NCI-H524 (cell line): ENCODE measurements at regions not wholly inside any gene's neighbourhood (a gene's known extent, or its start where the extent isn't known, plus 50 kb on each side); places are given as distances from the start of the nearest gene placed in this dataset.

Experiments
- DNase-seq, 2 experiments: peaks; one replicate each; lab custom pipeline; 2025; lab: John Stamatoyannopoulos, UW

- no peak for DNase-seq
These were observed 52.2 kb upstream of the SPACA1 start for GRCh38 chr6:87995461-87995860.

GRCh38 chr6:87993356-87993755, 54.3 kb upstream of the SPACA1 start:
- DNase-seq = no peak

GRCh38 chr6:87990871-87991270, 56.8 kb upstream of the SPACA1 start:
- no peak for DNase-seq

- peak in 1 of 2 experiments; percentile 10 for DNase-seq
These were observed 65.5 kb upstream of the SPACA1 start for GRCh38 chr6:87982134-87982533.

- DNase-seq = no peak
These were observed 67.9 kb upstream of the SPACA1 start for GRCh38 chr6:87979737-87980136.

GRCh38 chr6:87976616-87977015, 71.0 kb upstream of the SPACA1 start:
- no peak for DNase-seq

GRCh38 chr6:87975561-87975960, 72.1 kb upstream of the SPACA1 start:
- no peak for DNase-seq

- DNase-seq = no peak
These were observed 75.4 kb upstream of the SPACA1 start for GRCh38 chr6:87972279-87972678.

GRCh38 chr6:87971605-87972262, 75.9 kb upstream of the SPACA1 start:
- peak in 1 of 2 experiments; percentile 21 for DNase-seq

- peak in 1 of 2 experiments; percentile 16 for DNase-seq
These were observed 79.0 kb upstream of the SPACA1 start for GRCh38 chr6:87968435-87969278.

- no peak for DNase-seq
These were observed 81.8 kb upstream of the SPACA1 start for GRCh38 chr6:87965806-87966205.

- DNase-seq = no peak
These were observed 88.6 kb upstream of the SPACA1 start for GRCh38 chr6:87959083-87959482.

- peak in 1 of 2 experiments; percentile 24 for DNase-seq
These were observed 95.9 kb upstream of the SPACA1 start for GRCh38 chr6:87951751-87952150.

GRCh38 chr6:87950614-87951013, 97.0 kb upstream of the SPACA1 start:
- DNase-seq = no peak

- DNase-seq = no peak
These were observed 98.4 kb upstream of the SPACA1 start for GRCh38 chr6:87949194-87949593.

- DNase-seq = no peak
These were observed 101.0 kb upstream of the SPACA1 start for GRCh38 chr6:87946669-87947068.

GRCh38 chr6:87945966-87946365, 101.7 kb upstream of the SPACA1 start:
- no peak for DNase-seq

GRCh38 chr6:87945181-87945580, 102.5 kb upstream of the SPACA1 start:
- no peak for DNase-seq

- no peak for DNase-seq
These were observed 103.1 kb upstream of the SPACA1 start for GRCh38 chr6:87944541-87944954.

- DNase-seq = no peak
These were observed 104.5 kb upstream of the SPACA1 start for GRCh38 chr6:87943191-87943590.

GRCh38 chr6:87941556-87942358, 105.9 kb upstream of the SPACA1 start:
- no peak for DNase-seq

- no peak for DNase-seq
These were observed 107.9 kb upstream of the SPACA1 start for GRCh38 chr6:87939776-87940175.

- no peak for DNase-seq
These were observed 109.4 kb upstream of the SPACA1 start for GRCh38 chr6:87938287-87938686.
